GM18907 (cell line): ENCODE measurements at regions not wholly inside any gene's neighbourhood (a gene's known extent, or its start where the extent isn't known, plus 50 kb on each side); places are given as distances from the start of the nearest gene placed in this dataset.

Source experiments
- ATAC-seq: cut with Tn5 transposase; IDR thresholded peaks from one replicate; pipeline ENCODE4 v1.9.1; 2021; ENCODE audit warnings: mild to moderate bottlenecking, moderate library complexity; ENCODE audit not compliant: unreplicated experiment

- no peak for ATAC-seq
These were observed 263.8 kb downstream of the SYK start for GRCh38 chr9:91065231-91066041.

GRCh38 chr9:91066042-91066415 is 264.4 kb downstream of the SYK start:
- no peak for ATAC-seq

- ATAC-seq = no peak
These were observed 265.2 kb downstream of the SYK start for GRCh38 chr9:91066856-91067255.

- ATAC-seq = no peak
These were observed 265.8 kb downstream of the SYK start for GRCh38 chr9:91067306-91067860.

- ATAC-seq = no peak
These were observed 269.8 kb downstream of the SYK start for GRCh38 chr9:91071184-91071990.

GRCh38 chr9:91073049-91073810 is 271.6 kb downstream of the SYK start:
- no peak for ATAC-seq

GRCh38 chr9:91073811-91074771 is 272.5 kb downstream of the SYK start:
- ATAC-seq = no peak

- ATAC-seq = no peak
These were observed 273.2 kb downstream of the SYK start for GRCh38 chr9:91074866-91075265.

GRCh38 chr9:91075279-91075678 is 273.7 kb downstream of the SYK start:
- ATAC-seq = no peak

GRCh38 chr9:91077624-91078368 is 276.2 kb downstream of the SYK start:
- ATAC-seq = no peak

- ATAC-seq = no peak
These were observed 276.7 kb downstream of the SYK start for GRCh38 chr9:91078369-91078695.

GRCh38 chr9:91082731-91083130 is 279.0 kb downstream of the AUH start:
- ATAC-seq = no peak

GRCh38 chr9:91084896-91085516 is 276.7 kb downstream of the AUH start:
- ATAC-seq = no peak

- no peak for ATAC-seq
These were observed 276.0 kb downstream of the AUH start for GRCh38 chr9:91085517-91086291.

- ATAC-seq = no peak
These were observed 274.9 kb downstream of the AUH start for GRCh38 chr9:91086657-91087461.

GRCh38 chr9:91087462-91087759 is 274.3 kb downstream of the AUH start:
- no peak for ATAC-seq

- ATAC-seq = no peak
These were observed 272.2 kb downstream of the AUH start for GRCh38 chr9:91089405-91090129.
